GM12878 (cell line): ENCODE measurements at regions not wholly inside any gene's neighbourhood (a gene's known extent, or its start where the extent isn't known, plus 50 kb on each side); places are given as distances from the start of the nearest gene placed in this dataset.

Source experiments
- ATAC-seq: fragments of 200-7000 bp; cut with Tn5 transposase; 3 replicates; pipeline ENCODE4 v1.9.1; 2020; ENCODE audit warnings: mild to moderate bottlenecking, moderate library complexity
- BruUV-seq: library from RNA; stranded (reverse); fragments of 400-500 nt; replicated peaks from 2 replicates; lab custom pipeline; 2021; lab: Mats Ljungman, UMichigan
- CTCF ChIA-PET: fragments of 300-600 bp; sonication (Branson Sonifier 250); formaldehyde crosslinking; extraction: SDS; loops from one replicate; lab custom pipeline; 2021; ENCODE audit warnings: inconsistent platforms; lab: Yijun Ruan, JAX
- POLR2A ChIA-PET: fragments of 350-600 bp; formaldehyde crosslinking; extraction: SDS; loops from one replicate; lab custom pipeline; 2021; ENCODE audit warnings: inconsistent platforms; lab: Charles Lee
- RAD21 ChIA-PET: fragments of 300-600 bp; sonication (Branson Sonifier 250); formaldehyde crosslinking; loops from one replicate; lab custom pipeline; 2023; ENCODE audit warnings: antibody characterized with exemption; ENCODE audit not compliant: unreplicated experiment; lab: Charles Lee
- SMC1A ChIA-PET: fragments of 300-600 bp; sonication (Branson Sonifier 250); formaldehyde crosslinking; loops from one replicate; lab custom pipeline; 2023; ENCODE audit not compliant: unreplicated experiment, uncharacterized antibody; lab: Charles Lee
- DNase-seq: peaks from one replicate; pipeline ENCODE4 v3.0.0-alpha.2; 2011; ENCODE audit warnings: low read depth, low spot score
- FAIRE-seq: peaks from 3 replicates; lab custom pipeline; 2011; peaks lifted over from hg19 to GRCh38; lab: Jason Lieb, UNC
- H2AFZ ChIP-seq: 2 replicates; pipeline ENCODE4 v1.6.0; 2011; ENCODE audit warnings: low read depth, low read length, control low read depth; ENCODE audit not compliant: control insufficient read depth
- H3K27ac ChIP-seq: 2 replicates; pipeline ENCODE4 v1.5.1; 2011; ENCODE audit warnings: control low read depth; ENCODE audit not compliant: control insufficient read depth, insufficient read depth
- H3K27me3 ChIP-seq, 2 experiments: replicated peaks in 1 of 2; 2 replicates each; pipeline versions ENCODE4 v1.6.0 to v1.6.1; 2011; ENCODE audit warnings: low read length in 1 of 2; ENCODE audit not compliant: control insufficient read depth in 2 of 2, insufficient read depth in 2 of 2
- H3K36me3 ChIP-seq, 2 experiments: 2 replicates each; pipeline ENCODE4 v1.5.1; 2011; ENCODE audit warnings: low read length in 1 of 2; ENCODE audit not compliant: control insufficient read depth in 2 of 2, insufficient read depth in 2 of 2
- H3K4me1 ChIP-seq: 2 replicates; pipeline ENCODE4 v1.6.1; 2011; ENCODE audit warnings: mild to moderate bottlenecking, low read length, moderate library complexity, mixed read lengths; ENCODE audit not compliant: control insufficient read depth, insufficient read depth
- H3K4me2 ChIP-seq: 2 replicates; pipeline ENCODE4 v1.6.0; 2011; ENCODE audit warnings: control low read depth; ENCODE audit not compliant: control insufficient read depth, insufficient read depth
- H3K4me3 ChIP-seq: fragments of 200-600 bp; sonication (generic); 2 replicates; pipeline ENCODE4 v1.5.1; 2016
- H3K79me2 ChIP-seq: 2 replicates; pipeline ENCODE4 v1.6.0; 2011; ENCODE audit warnings: low read length; ENCODE audit not compliant: control insufficient read depth, insufficient read depth
- H3K9ac ChIP-seq: 2 replicates; pipeline ENCODE4 v1.8.0; 2011; ENCODE audit warnings: low read length, control low read depth, mixed read lengths; ENCODE audit not compliant: control insufficient read depth, insufficient read depth
- H3K9me3 ChIP-seq: replicated peaks from 3 replicates; pipeline ENCODE4 v1.5.1; 2011; ENCODE audit warnings: mild to moderate bottlenecking, low read length; ENCODE audit not compliant: control insufficient read depth, insufficient read depth
- H4K20me1 ChIP-seq: 2 replicates; pipeline ENCODE4 v1.6.0; 2011; ENCODE audit not compliant: control insufficient read depth, insufficient read depth
- CTCF ChIP-seq, 3 experiments: IDR thresholded peaks in 2 of 3; conservative IDR thresholded peaks in 1 of 3; 2 replicates each; pipeline ENCODE4 v1.5.1; 2011; ENCODE audit warnings: low read depth in 3 of 3, low read length in 3 of 3, mild to moderate bottlenecking in 3 of 3, control low read depth in 2 of 3, moderate library complexity in 2 of 3, inconsistent platforms in 1 of 3, mixed read lengths in 1 of 3; ENCODE audit not compliant: control insufficient read depth in 2 of 3, insufficient read depth in 1 of 3; ENCODE audit errors: extremely low read depth in 1 of 3
- IRF4 ChIP-seq: IDR thresholded peaks from 2 replicates; pipeline ENCODE4 v1.6.1; 2011; ENCODE audit warnings: low read depth, low read length
- RAD21 ChIP-seq: IDR thresholded peaks from 2 replicates; pipeline ENCODE4 v1.6.1; 2011; ENCODE audit warnings: mild to moderate bottlenecking, low read depth, low read length, moderate library complexity; ENCODE audit not compliant: insufficient read depth
- RB1 ChIP-seq: fragments of 450-650 bp; formaldehyde crosslinking; IDR thresholded peaks from 2 replicates; pipeline ENCODE4 v1.6.1; 2017; ENCODE audit warnings: mild to moderate bottlenecking, borderline replicate concordance
- RELB ChIP-seq: fragments of 450-650 bp; IDR thresholded peaks from 2 replicates; pipeline ENCODE4 v1.6.1; 2017; ENCODE audit warnings: low read depth, mild to moderate bottlenecking, moderate library complexity
- SMC3 ChIP-seq: IDR thresholded peaks from 2 replicates; pipeline ENCODE4 v1.6.1; 2011; ENCODE audit warnings: low read length, improper control_type of control experiment, borderline replicate concordance
- TARDBP ChIP-seq: IDR thresholded peaks from 2 replicates; pipeline ENCODE4 v1.6.1; 2016; ENCODE audit warnings: borderline replicate concordance
- YY1 ChIP-seq: IDR thresholded peaks from 2 replicates; pipeline ENCODE4 v1.6.1; 2011; ENCODE audit warnings: low read depth, mild to moderate bottlenecking, low read length
- WGBS: methylation state at CpG from one replicate; pipeline ENCODE4 v1.1.6; 2016; ENCODE audit warnings: low lambda C conversion rate; ENCODE audit not compliant: insufficient replicate concordance, insufficient coverage; ENCODE audit errors: missing lambda C conversion rate; 5-methylcytosine and 5-hydroxymethylcytosine counted together
- in situ Hi-C: fragments of 300-500 bp; cut with MboI; formaldehyde crosslinking; loops from 9 replicates; pipeline ENCODE4 v1.14.3; 2018; ENCODE audit warnings: mixed read lengths
- intact Hi-C: fragments of 100-400 bp; cut with micrococcal nuclease; formaldehyde crosslinking; loops from one replicate; pipeline ENCODE4 v1.14.2; 2022; ENCODE audit not compliant: unreplicated experiment

DNA sequence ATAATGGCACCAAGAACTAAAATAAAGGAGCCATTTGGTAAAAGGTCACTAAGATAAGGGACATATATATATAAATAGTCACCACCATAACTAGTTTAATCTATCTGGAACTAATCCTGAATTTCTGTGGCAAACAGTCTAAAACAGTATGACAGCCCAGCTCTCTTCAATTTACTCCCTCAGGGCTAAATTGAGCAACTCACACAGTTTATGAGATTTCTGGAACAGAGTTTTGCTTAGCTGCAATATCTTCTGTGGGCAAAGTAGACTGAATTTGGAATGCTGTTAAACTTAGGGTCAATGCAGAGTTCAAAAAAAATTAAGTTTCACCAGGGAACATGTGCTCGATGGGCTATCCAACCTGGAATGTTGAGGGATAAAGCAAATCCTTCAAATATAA is 70.1 kb upstream of the VEPH1 start (continued):
- no peak for TF ChIP-seq RELB
- no peak for TF ChIP-seq RB1
- TF ChIP-seq IRF4: no peak
- TF ChIP-seq, all 136 proteins: peak for 0

DNA sequence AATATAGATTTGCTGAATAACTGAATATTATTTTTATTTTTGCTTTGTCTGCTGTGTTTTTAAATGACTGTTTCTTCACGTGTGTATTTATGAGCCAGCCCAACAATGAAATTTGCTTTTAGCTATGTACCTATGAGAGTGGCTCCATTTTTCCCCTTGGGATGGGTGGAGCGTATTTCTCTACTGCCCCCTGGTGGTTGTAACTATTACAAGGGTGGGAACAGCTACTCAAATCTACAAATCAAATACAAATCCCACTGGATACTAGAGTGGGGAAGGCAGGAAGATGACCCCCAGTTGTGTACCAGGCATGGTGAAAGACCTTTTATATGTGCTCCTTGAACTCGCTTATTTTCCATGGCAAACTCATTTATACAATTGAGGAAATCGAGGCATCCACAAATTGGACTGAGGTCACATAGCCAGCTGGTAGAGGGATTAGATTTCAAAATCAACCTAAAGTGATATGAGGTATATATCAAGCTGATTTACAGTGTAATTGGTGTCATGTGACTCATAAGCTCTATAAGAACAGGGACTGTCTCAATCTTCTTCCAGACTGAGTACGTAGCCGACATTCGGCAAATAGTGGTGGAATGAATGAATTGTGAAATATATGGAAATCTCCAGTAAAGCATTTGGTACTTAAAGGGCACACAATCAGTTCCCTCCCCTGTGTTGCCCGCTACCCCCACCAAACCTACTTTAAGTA is 69.5 kb upstream of the VEPH1 start:
- no peak overlapping the region for H2AFZ ChIP-seq
- intact Hi-C loops (loop anchor here (1.0 kb wide), 1 partner anchor 40 kb away; no protein-coding TSS in a partner anchor), in situ Hi-C loops (no loop called here)
- no TSS peak for BruUV-seq
- POLR2A ChIA-PET: no interaction called here
- no peak for DNase-seq
- no peaks in the 10 kb centered on the region for H4K20me1 ChIP-seq
- H3K79me2 ChIP-seq: no peaks in the 10 kb centered on the region
- H3K9ac ChIP-seq: no peak overlapping the region
- H3K4me3 ChIP-seq: no peak overlapping the region
- peak; percentile 91 for ATAC-seq
- TF ChIP-seq SMC3 (peak; percentile 75), TARDBP (no peak), YY1 (peak; percentile 67), RAD21 (peak; percentile 62), CTCF (IDR thresholded peaks at IDR 0.05 in 2 of 3, conservative IDR thresholded peaks at IDR 0.05 in 1 of 3; ENCODE audit: control insufficient read depth in 2 of 3, extremely low read depth in 1 of 3, insufficient read depth in 1 of 3, low read depth in 3 of 3, low read length in 3 of 3) (peak; percentile 62 to 68 (median 65))
- CTCF ChIA-PET: interaction anchor here (0.8 to 4.7 kb wide), 28 partner anchors 9 to 1190 kb away, joined by 3 to 181 read pairs (median 4); no protein-coding TSS in a partner anchor
- SMC1A ChIA-PET: interaction anchor here (0.5 to 3.4 kb wide), 11 partner anchors 13 to 1424 kb away, joined by 3 to 78 read pairs (median 3); no protein-coding TSS in a partner anchor
- H3K4me1 ChIP-seq: no peaks in the 10 kb centered on the region
- RAD21 ChIA-PET: interaction anchor here (0.8 to 3.1 kb wide), 5 partner anchors 31 to 397 kb away, joined by 3 to 56 read pairs (median 3); no protein-coding TSS in a partner anchor
- H3K27me3 ChIP-seq: peaks cover 0 to 3% of the 10 kb centered on the region in 2 experiments; a peak in 1 of 4 replicates
- no peaks in the 10 kb centered on the region for H3K9me3 ChIP-seq
- no peak overlapping the region for H3K27ac ChIP-seq
- WGBS: 44% methylated on average over 8 of the region's 8 CpGs
- no peak overlapping the region for H3K4me2 ChIP-seq
- FAIRE-seq: peak; percentile 85
- no peaks in the 10 kb centered on the region for H3K36me3 ChIP-seq
